Stimulated activated naive CD8-positive, alpha-beta T cell treated with anti-CD3 and anti-CD28 coated beads, Interleukin-15, amount 100 ng/mL, for 72 hours (primary cell): ENCODE measurements at regions not wholly inside any gene's neighbourhood (a gene's known extent, or its start where the extent isn't known, plus 50 kb on each side); places are given as distances from the start of the nearest gene placed in this dataset.
"Not testable (repeated sequence)": the region's sequence is repeated elsewhere in the genome, so short reads cannot be mapped to it uniquely, and the experiment has no call there.

Experiments
- ATAC-seq: fragments of 150-1000 bp; cut with Tn5 transposase; 2 replicates; pipeline ENCODE4 v1.10.0; 2021; ENCODE audit warnings: mild to moderate bottlenecking, moderate library complexity
- DNase-seq, 2 donors: peaks; one replicate each; pipeline ENCODE4 v3.0.0; 2021 to 2022
- H3K27ac Mint-ChIP-seq, 2 donors: one replicate each; pipeline ENCODE4 v1.8.0; 2022; ENCODE audit warnings: mild to moderate bottlenecking in 2 of 2, mixed read lengths in 2 of 2, moderate library complexity in 2 of 2
- H3K27me3 Mint-ChIP-seq: one replicate; pipeline ENCODE4 v1.8.0; 2022; ENCODE audit warnings: mixed read lengths
- H3K4me1 Mint-ChIP-seq: one replicate; pipeline ENCODE4 v1.8.0; 2022; ENCODE audit warnings: mild to moderate bottlenecking, mixed read lengths
- H3K4me3 Mint-ChIP-seq, 2 donors: one replicate each; pipeline ENCODE4 v1.8.0; 2022; ENCODE audit warnings: mild to moderate bottlenecking in 2 of 2, mixed read lengths in 2 of 2, moderate library complexity in 1 of 2
- H3K9me3 Mint-ChIP-seq, 2 donors: one replicate each; pipeline ENCODE4 v1.8.0; 2022; ENCODE audit warnings: mixed read lengths in 2 of 2

DNA sequence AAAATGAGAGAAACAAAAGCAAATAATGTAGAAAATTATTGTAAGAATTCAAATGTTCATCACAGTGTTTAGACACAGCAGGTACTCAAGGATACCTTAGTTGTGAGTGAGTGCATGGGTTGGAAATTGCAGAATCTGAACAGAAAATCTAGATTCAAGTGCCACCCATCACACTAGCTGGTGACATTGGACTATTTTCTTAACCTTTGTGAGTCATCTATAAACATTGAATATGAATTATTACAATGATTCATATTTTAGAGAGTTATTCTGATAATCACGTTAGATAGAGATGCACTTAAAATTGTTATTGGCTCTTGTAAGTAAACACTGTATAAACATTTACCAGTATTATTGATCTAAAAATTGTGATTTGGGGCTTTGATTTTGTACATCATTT is 1113.1 kb downstream of the STIM2 start:
- no peaks in the 10 kb centered on the region for H3K27me3 Mint-ChIP-seq
- DNase-seq (no peak), ATAC-seq (no peak)
- no peaks in the 10 kb centered on the region for H3K4me1 Mint-ChIP-seq
- H3K4me3 Mint-ChIP-seq, result no peak overlapping the region
- peaks cover 20 to 21% of the 10 kb centered on the region in 2 donors for H3K9me3 Mint-ChIP-seq
- H3K27ac Mint-ChIP-seq, result no peak overlapping the region

DNA sequence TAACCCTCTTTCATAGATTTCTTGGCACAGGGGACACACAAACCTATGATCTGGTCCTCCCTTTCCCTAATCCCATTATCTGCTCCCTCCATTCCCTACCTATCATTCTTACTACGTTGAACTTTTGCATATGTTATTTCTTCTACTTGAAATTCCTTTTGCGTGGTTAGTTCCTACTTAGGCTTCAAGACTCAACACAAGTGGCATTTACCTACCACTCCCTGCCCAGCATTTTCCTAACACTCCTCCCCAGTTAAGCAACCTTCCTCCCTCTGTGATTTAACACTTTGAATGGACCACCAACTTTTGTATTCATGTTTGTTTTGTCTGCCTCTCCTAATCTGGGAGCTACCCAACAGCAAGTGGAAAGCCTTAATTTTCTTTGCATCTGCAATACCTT is 1113.7 kb downstream of the STIM2 start:
- Mint-ChIP-seq H3K4me1 (no peaks in the 10 kb centered on the region), H3K9me3 (peaks cover 25% of the 10 kb centered on the region in 2 donors), H3K27me3 (no peaks in the 10 kb centered on the region), H3K4me3 (no peak overlapping the region), H3K27ac (no peak overlapping the region)
- DNase-seq (no peak), ATAC-seq (no peak)

DNA sequence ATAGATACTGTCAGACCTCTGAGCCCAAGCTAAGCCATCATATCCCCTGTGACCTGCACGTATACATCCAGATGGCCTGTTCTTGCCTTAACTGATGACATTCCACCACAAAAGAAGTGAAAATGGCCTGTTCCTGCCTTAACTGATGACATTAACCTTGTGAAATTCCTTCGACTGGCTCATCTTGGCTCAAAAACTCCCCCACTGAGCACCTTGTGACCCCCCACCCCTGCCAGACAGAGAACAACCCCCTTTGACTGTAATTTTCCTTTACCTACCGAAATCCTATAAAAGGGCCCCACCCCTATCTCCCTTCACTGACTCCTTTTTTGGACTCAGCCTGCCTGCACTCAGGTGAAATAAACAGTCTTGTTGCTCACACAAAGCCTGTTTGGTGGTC is 1114.2 kb downstream of the STIM2 start:
- ATAC-seq, H3K27me3 Mint-ChIP-seq, DNase-seq, H3K27ac Mint-ChIP-seq, H3K4me3 Mint-ChIP-seq, H3K4me1 Mint-ChIP-seq: not testable (repeated sequence)
- peaks cover 27 to 30% of the 10 kb centered on the region in 2 donors for H3K9me3 Mint-ChIP-seq

DNA sequence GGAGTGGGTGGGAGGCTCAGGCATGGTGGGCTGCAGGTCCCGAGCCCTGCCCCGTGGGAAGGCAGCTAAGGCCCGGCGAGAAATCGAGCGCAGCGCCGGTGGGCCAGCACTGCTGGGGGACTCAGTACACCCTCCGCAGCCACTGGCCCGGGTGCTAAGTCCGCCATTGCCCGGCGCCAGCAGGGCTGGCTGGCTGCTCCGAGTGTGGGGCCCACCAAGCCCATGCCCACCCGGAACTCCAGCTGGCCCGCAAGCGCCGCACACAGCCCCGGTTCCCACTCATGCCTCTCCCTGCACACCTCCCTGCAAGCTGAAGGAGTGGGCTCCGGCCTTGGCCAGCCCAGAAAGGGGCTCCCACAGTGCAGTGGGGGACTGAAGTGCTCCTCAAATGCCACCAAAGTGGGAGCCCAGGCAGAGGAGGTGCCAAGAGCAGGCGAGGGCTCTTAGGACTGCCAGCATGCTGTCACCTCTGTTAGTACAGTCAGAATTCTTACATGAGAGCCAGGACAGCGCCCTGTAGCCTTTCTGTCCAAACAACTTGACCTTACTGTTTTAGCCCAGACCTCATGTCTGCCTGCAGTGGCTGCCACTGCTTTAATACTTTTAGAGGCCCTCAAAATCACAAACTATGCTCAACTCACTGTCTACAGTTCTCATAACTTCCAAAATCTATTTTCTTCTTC is 1117.9 kb downstream of the STIM2 start:
- DNase-seq, H3K27ac Mint-ChIP-seq, H3K4me1 Mint-ChIP-seq, ATAC-seq, H3K27me3 Mint-ChIP-seq, H3K4me3 Mint-ChIP-seq: not testable (repeated sequence)
- H3K9me3 Mint-ChIP-seq, result peaks cover 27 to 36% of the 10 kb centered on the region in 2 donors

DNA sequence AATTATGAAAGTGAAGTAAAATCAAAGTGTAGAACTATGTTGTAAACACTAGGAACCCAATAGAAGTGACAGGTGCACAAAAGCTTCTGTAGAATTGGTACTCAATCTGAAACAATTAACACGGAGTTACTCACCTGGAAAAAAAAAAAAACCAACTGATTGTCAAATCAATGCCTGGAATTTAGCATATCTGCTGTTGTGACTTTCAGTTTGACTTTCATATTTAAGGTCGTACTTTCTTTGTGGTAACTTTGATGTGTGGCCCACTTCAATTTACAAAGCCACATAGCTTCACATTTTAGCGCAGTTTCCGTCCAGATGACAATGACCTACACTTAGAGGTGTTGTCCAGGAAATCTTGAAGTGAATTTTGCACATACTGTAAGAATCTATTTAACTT is 1124.9 kb downstream of the STIM2 start:
- Mint-ChIP-seq H3K27me3 (no peaks in the 10 kb centered on the region), H3K27ac (no peak overlapping the region), H3K4me1 (no peaks in the 10 kb centered on the region), H3K9me3 (peaks cover 0 to 8% of the 10 kb centered on the region in 2 donors), H3K4me3 (no peak overlapping the region)
- DNase-seq (no peak), ATAC-seq (no peak)

DNA sequence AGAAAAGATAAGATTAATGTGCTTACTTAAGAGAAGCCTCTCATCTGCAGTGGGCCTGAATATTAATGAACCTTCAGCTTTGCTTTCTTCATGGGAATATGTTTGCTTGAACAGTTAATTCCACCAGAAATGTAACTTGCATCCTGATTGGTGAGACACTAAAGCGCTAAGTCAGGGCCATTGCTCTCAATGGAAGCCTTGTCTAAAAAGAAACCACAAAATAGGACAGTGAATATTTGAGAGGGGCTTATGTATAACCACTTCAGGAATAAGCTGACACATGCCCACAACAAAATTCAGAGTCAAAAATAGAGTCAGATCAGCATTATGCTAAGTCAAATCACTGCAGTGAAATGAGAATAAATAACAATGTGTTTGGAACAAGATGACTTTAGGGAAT is 1125.8 kb downstream of the STIM2 start:
- H3K4me3 Mint-ChIP-seq, result no peak overlapping the region
- H3K9me3 Mint-ChIP-seq, result peaks cover 0 to 8% of the 10 kb centered on the region in 2 donors
- no peak overlapping the region for H3K27ac Mint-ChIP-seq
- no peak for ATAC-seq
- H3K4me1 Mint-ChIP-seq, result no peaks in the 10 kb centered on the region
- H3K27me3 Mint-ChIP-seq, result no peaks in the 10 kb centered on the region
- DNase-seq, result no peak

DNA sequence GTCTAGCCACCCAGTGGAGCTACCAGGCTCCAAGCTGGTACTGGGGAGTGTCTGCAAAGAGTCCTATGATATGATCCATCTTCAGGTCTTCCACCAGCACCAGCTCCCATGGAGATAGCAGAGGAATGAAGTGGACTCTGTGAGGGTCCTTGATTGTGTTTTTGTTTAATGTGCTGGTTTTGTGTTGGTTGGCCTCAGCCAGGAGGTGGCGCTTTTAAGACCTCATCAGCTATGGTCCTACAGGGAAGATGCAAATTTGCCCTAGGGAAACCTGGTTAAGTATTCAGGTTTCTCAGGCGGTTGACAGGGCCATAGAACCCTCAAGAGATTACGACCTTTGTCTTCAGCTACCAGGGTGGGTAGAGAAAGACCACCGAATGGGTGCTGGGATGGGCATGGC is 1141.1 kb downstream of the STIM2 start:
- Mint-ChIP-seq H3K27me3 (no peaks in the 10 kb centered on the region), H3K4me1 (no peaks in the 10 kb centered on the region), H3K9me3 (peaks cover 16 to 20% of the 10 kb centered on the region in 2 donors), H3K4me3 (no peak overlapping the region), H3K27ac (no peak overlapping the region)
- DNase-seq (no peak), ATAC-seq (no peak)

DNA sequence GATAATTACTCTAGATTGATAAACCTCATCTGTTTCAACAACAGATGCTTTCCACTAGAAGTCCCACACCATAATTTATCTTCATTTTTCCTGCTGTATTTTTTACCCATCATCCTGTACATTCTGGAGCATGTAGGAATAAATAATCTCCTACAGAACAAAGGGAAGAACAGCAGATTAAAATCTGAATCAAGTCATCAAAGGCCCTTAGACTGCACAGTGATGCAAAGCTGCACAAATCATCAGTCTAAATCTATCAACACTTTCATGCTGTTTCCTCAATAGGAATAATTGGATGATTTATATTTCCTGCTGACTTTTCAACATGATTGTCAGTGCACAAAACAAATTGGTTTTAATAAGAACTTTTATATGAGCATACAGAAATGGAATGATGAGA is 1143.9 kb downstream of the STIM2 start:
- Mint-ChIP-seq H3K4me3 (no peak overlapping the region), H3K4me1 (no peaks in the 10 kb centered on the region), H3K9me3 (peaks cover 12 to 13% of the 10 kb centered on the region in 2 donors), H3K27me3 (no peaks in the 10 kb centered on the region), H3K27ac (no peak overlapping the region)
- ATAC-seq (no peak), DNase-seq (no peak)

DNA sequence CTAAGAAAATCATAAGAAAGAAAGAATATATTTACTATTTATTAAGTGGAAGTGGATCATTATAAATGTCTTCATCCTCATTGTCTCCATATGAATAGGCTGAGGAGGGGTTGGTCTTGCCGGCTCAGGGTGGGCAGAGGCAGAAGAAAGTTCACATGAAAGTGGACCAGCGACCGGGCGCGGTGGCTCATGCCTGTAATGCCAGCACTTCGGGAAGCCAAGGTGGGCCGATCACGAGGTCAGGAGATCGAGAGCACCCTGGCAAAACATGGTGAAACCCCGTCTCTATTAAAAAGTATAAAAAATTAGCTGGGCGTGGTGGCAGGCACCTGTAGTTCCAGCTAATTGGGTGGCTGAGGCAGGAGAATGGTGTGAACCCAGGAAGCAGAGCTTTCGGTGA is 1145.4 kb downstream of the STIM2 start:
- H3K9me3 Mint-ChIP-seq, result peaks cover 7 to 12% of the 10 kb centered on the region in 2 donors
- no peaks in the 10 kb centered on the region for H3K27me3 Mint-ChIP-seq
- no peak overlapping the region for H3K27ac Mint-ChIP-seq
- no peak overlapping the region for H3K4me3 Mint-ChIP-seq
- no peak for DNase-seq
- ATAC-seq, result no peak
- H3K4me1 Mint-ChIP-seq, result no peaks in the 10 kb centered on the region

DNA sequence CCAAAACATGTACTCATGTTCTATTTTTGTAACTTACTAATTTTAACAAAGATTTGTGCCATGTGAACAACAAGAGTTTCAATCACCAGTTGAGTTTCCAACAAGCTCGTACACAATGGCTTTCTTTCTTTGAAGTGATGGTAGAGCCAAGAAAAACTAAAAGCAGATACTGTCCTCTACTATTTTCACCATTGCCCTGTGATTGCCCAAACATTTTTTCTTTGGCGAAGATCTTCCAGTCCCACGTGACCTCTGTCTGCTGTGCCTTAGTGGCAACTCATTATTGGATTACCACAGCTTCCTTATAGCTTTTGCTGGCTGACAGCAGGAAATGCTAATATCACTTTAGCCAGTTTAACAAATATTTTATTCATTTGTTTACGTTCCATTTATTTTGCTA is 1147.1 kb downstream of the STIM2 start:
- ATAC-seq (no peak), DNase-seq (no peak)
- no peaks in the 10 kb centered on the region for H3K4me1 Mint-ChIP-seq
- no peaks in the 10 kb centered on the region for H3K9me3 Mint-ChIP-seq
- no peak overlapping the region for H3K27ac Mint-ChIP-seq
- no peak overlapping the region for H3K4me3 Mint-ChIP-seq
- no peaks in the 10 kb centered on the region for H3K27me3 Mint-ChIP-seq

DNA sequence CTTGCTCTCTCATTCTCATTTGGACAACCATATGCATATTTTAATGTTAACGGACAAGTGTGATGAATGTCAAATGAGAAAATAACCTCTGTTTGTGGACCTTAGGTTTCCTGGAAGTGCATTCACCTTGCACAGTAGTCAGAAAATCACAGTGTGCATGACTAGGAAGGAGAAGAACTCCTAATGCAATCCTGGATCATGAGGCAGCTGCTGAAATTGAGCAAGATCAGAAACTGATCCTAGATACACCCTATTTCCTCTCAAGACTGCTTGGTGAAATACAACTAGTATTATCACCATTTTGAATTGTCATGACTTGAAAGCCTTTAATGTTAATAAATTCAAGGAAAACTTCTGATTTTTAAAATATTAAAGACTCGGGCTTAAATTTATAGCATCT is 1148.9 kb downstream of the STIM2 start:
- H3K9me3 Mint-ChIP-seq, result no peaks in the 10 kb centered on the region
- H3K27me3 Mint-ChIP-seq, result no peaks in the 10 kb centered on the region
- no peak overlapping the region for H3K4me3 Mint-ChIP-seq
- ATAC-seq (no peak), DNase-seq (no peak)
- no peaks in the 10 kb centered on the region for H3K4me1 Mint-ChIP-seq
- H3K27ac Mint-ChIP-seq, result no peak overlapping the region

DNA sequence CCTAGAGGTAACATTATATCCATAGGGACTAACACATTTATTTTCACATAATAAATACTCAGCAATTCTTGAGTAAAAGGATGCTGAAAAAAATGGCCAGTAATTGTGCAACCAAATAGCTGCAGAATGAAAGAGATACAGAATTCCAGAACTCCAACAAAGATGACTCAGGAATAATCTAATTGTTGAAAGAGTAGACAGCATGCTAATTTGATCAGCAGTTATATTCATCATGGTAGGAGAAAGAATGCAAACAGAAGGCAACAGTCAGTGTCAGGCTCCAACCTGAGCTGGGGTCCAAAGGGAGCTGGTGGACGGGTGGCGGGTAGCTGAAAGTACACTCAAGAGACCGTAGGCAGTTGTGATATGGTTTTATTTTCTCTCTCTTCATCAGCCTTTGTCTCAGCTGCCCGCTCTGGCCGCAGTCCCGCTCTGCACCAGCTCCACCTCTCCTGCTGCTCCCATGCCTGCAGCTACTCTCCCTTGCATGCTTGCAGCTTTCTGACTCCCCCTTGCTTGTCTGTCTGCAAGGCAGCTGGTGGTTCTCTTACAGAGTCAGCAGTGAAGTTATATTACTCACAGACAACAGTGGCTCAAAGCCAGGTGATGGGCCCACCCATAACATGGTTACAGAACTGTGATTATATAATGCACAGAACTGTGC is 1150.1 kb downstream of the STIM2 start:
- no peak for DNase-seq

DNA sequence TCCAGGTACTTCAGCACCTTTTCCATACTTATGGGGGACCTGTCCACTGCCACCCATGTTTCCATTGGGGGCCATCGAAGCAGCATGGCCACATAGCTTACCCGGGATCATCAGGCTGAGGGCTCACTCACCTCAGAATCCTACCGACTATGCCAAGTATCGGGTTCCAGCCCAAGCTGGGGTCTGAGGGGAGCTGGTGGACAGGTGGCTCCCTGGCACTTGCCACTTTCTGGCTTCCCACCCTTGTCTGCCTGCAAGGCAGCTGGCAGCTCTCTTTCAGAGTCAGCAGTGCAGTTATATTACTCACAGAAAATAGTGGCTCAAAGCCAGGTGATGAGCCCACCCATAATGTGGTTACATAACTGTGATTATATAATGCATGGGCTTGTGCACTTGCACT is 1153.8 kb downstream of the STIM2 start:
- Mint-ChIP-seq H3K4me3 (no peak overlapping the region), H3K9me3 (peaks cover 8 to 18% of the 10 kb centered on the region in 2 donors), H3K27ac (no peak overlapping the region)

More for the DNA sequence above, 1150.1 kb downstream of the STIM2 start:
- no peak for ATAC-seq
- H3K27me3 Mint-ChIP-seq, result no peaks in the 10 kb centered on the region
- H3K4me1 Mint-ChIP-seq, result no peaks in the 10 kb centered on the region
- H3K4me3 Mint-ChIP-seq, result no peak overlapping the region
- no peaks in the 10 kb centered on the region for H3K9me3 Mint-ChIP-seq
- no peak overlapping the region for H3K27ac Mint-ChIP-seq

DNA sequence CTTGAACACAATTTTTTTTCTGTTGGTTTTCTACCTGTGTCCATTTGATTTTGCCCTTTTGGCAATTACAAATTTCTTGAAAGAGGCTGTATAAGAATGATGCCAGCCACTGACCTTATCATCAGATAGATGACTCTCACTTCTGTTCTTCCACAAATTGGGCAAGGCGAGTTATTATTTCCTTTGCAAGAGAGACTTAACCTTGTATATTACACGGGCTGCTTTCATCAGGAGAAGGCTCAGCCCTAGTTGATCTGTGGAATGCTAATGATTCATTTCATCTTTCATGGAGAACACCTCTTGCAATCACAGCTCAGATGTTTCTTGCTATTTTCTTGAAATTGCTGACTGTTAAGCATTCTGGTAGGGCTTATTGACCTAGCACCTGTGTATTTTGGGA is 1155.4 kb downstream of the STIM2 start:
- Mint-ChIP-seq H3K27ac (no peak overlapping the region), H3K9me3 (peaks cover 12 to 23% of the 10 kb centered on the region in 2 donors), H3K27me3 (no peaks in the 10 kb centered on the region), H3K4me1 (no peaks in the 10 kb centered on the region), H3K4me3 (no peak overlapping the region)
- no peak for DNase-seq
- ATAC-seq, result no peak

More for the DNA sequence above, 1153.8 kb downstream of the STIM2 start:
- ATAC-seq, result no peak
- no peak for DNase-seq
- H3K27me3 Mint-ChIP-seq, result no peaks in the 10 kb centered on the region
- no peaks in the 10 kb centered on the region for H3K4me1 Mint-ChIP-seq

DNA sequence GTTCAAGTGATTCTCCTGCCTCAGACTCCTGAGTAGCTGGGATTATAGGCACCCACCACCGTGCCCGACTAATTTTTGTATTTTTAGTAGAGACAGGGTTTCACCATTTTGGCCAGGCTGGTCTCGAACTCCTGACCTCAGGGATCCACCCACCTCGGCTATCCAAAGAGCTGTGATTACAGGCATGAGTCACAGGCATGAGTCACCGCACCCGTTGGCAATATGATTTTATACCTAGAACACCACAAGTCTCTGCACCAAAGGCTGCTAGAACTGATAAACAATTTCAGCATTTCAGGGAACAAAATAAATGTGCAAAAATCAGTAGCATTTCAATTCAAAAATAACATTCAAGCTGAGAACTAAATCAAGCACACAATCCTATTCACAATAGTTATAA is 1177.6 kb downstream of the STIM2 start:
- H3K9me3 Mint-ChIP-seq, result peaks cover 9 to 11% of the 10 kb centered on the region in 2 donors
- H3K27me3 Mint-ChIP-seq, DNase-seq, ATAC-seq, H3K4me3 Mint-ChIP-seq, H3K27ac Mint-ChIP-seq, H3K4me1 Mint-ChIP-seq: not testable (repeated sequence)

DNA sequence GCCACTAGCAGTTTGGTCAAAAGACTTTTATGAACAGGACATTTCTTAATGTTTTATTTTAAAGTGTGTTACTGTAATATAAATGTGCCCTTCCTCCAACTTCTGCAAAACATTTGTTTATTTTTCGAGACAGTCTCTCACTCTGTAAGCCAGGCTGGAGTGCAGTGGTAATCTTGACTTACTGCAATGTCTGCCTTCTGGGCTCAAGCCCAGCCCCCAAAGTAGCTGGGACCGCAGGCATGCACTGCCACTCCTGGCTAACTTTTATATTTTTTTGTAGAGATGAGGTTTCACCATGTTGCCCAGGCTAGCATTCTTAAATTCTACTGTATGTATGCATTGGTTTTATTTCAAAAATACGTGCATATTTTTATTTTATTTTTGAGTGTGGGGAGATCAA is 1201.9 kb downstream of the STIM2 start:
- H3K27ac Mint-ChIP-seq, result no peak overlapping the region
- ATAC-seq (no peak), DNase-seq (no peak)
- H3K4me1 Mint-ChIP-seq, result no peaks in the 10 kb centered on the region
- H3K9me3 Mint-ChIP-seq, result no peaks in the 10 kb centered on the region
- no peak overlapping the region for H3K4me3 Mint-ChIP-seq
- H3K27me3 Mint-ChIP-seq, result no peaks in the 10 kb centered on the region
